ENCODE measurements at regions not wholly inside any gene's neighbourhood (a gene's known extent, or its start where the extent isn't known, plus 50 kb on each side); places are given as distances from the start of the nearest gene placed in this dataset.

DNA sequence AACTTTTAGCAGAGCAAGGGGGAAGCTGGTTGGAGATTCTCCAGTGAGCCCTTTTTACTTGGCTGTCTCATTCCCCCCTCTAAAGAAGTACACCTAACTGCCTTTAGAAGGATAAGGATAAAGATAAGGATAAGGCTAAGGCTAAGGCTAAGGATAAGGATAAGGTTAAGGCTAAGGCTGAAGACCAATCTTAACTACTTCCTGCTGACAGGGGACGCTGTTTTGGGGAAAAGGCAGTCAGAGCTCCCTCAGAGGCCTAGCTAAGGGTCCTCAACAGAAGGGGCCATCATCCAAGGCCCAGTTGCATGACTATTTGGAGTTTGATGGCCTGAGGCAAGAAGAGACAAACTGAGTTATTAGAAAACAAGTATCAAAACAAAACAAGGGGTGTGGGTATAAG, 94.3 kb upstream of the ARPP21 start:
- no peak for TF ChIP-seq CTCF (IDR thresholded peaks at IDR 0.05; ENCODE audit: insufficient read depth, low read length)
- TF ChIP-seq POLR2AphosphoS5 (IDR thresholded peaks at IDR 0.05; ENCODE audit: low read depth), result no peak
- TF ChIP-seq, protein P1, sequence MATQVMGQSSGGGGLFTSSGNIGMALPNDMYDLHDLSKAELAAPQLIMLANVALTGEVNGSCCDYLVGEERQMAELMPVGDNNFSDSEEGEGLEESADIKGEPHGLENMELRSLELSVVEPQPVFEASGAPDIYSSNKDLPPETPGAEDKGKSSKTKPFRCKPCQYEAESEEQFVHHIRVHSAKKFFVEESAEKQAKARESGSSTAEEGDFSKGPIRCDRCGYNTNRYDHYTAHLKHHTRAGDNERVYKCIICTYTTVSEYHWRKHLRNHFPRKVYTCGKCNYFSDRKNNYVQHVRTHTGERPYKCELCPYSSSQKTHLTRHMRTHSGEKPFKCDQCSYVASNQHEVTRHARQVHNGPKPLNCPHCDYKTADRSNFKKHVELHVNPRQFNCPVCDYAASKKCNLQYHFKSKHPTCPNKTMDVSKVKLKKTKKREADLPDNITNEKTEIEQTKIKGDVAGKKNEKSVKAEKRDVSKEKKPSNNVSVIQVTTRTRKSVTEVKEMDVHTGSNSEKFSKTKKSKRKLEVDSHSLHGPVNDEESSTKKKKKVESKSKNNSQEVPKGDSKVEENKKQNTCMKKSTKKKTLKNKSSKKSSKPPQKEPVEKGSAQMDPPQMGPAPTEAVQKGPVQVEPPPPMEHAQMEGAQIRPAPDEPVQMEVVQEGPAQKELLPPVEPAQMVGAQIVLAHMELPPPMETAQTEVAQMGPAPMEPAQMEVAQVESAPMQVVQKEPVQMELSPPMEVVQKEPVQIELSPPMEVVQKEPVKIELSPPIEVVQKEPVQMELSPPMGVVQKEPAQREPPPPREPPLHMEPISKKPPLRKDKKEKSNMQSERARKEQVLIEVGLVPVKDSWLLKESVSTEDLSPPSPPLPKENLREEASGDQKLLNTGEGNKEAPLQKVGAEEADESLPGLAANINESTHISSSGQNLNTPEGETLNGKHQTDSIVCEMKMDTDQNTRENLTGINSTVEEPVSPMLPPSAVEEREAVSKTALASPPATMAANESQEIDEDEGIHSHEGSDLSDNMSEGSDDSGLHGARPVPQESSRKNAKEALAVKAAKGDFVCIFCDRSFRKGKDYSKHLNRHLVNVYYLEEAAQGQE (IDR thresholded peaks at IDR 0.05; ENCODE audit: insufficient replicate concordance, low read depth), result no peak
- no peak for TF ChIP-seq SPI1 (IDR thresholded peaks at IDR 0.05; ENCODE audit: borderline replicate concordance, low read depth)
- TF ChIP-seq GABPA (IDR thresholded peaks at IDR 0.05; ENCODE audit: low read depth), result no peak

Data from HL-60 (cell line).